Retinal pigment epithelial cell (primary cell): ENCODE measurements at regions not wholly inside any gene's neighbourhood (a gene's known extent, or its start where the extent isn't known, plus 50 kb on each side); places are given as distances from the start of the nearest gene placed in this dataset.

Experiments used
- DNase-seq: peaks from one replicate; pipeline ENCODE4 v3.0.0-alpha.2; 2010; ENCODE audit warnings: low read depth
- H3K4me3 ChIP-seq: 2 replicates; pipeline ENCODE4 v1.5.1; 2011; ENCODE audit warnings: mild to moderate bottlenecking, low read length, control low read depth, moderate library complexity
- CTCF ChIP-seq: conservative IDR thresholded peaks from 2 replicates; pipeline ENCODE4 v1.5.1; 2011; ENCODE audit warnings: low read depth, low read length, control low read depth, inconsistent platforms

GRCh38 chr5:9712911-9713310 lies 82.8 kb upstream of the TAS2R1 start:
- no peak for TF ChIP-seq CTCF
- no peak overlapping the region for H3K4me3 ChIP-seq
- DNase-seq = no peak

DNA sequence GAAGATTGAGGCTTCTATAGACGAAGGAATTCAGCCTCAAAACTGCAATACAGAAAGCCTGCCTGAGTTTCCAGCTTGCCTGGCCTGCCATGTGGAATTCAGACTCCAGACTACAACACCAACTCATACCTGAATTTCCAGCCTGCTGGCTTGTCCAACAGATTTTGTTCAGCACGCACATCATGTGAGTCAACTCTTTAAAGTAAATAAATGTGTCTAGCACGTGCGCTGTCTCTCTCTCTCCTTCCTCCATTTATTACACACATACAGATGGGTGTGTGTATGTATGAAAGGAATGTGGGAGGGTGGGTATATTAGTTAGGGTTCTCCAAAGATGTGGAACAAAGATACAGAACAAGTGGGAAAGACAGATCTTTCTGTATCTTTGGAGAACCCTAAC lies 82.4 kb upstream of the TAS2R1 start:
- no peak for DNase-seq

DNA sequence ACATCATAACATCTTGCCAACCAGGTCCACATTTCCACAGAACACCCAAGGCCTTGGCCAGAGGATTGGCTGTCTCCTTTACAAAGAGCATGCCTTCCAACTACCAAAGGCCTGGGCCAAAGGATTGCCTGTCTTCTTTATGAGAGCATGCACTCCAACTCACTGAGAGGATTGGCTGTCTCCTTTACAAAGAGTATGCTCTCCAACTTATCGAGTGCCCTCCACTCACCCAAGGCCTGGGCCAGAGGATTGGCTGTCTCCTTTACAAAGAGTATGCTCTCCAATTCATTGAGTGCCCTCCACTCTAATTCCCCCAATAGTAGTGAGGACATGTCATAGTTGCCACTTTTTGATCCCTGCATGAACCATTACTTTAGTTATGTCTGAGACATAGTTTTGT lies 79.9 kb upstream of the TAS2R1 start:
- H3K4me3 ChIP-seq = no peak overlapping the region
- TF ChIP-seq CTCF = no peak
- no peak for DNase-seq

More for the DNA sequence above, 82.4 kb upstream of the TAS2R1 start:
- no peak overlapping the region for H3K4me3 ChIP-seq
- no peak for TF ChIP-seq CTCF

DNA sequence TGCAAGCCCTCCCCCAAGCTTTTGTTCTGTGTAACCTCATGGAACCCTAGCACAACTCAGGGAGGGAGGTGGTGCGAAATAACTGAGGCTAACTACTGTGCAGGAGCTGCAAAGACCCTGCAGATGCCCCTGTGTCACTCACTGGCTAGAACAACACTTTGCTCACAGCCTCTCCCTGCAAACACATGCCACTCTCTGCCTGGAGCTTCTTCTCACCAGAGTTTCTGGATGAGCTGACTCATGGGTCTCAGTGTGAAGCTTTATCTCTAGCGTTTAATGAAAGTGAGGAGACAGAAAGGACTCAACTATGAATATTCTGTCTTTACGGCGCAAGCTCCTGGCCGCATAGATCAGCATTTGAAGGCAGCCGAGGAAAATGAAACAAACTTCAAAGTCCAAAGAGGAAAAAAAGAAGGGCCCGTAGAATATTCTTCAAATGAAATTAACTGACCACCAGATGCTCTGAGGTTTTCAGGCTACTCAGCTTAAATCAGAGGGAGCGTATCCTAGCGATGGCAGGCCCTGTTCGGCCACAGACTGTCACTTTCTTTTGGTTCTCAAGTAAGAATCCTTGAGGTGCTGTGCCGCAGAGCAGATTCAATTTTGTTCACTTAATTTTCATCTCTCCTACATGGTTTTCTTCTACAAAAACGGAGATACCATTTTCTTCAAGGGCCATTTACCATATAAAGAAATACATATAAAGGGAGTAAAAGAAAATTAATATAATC lies 77.7 kb upstream of the TAS2R1 start:
- no peak for TF ChIP-seq CTCF
- no peak overlapping the region for H3K4me3 ChIP-seq
- no peak for DNase-seq

DNA sequence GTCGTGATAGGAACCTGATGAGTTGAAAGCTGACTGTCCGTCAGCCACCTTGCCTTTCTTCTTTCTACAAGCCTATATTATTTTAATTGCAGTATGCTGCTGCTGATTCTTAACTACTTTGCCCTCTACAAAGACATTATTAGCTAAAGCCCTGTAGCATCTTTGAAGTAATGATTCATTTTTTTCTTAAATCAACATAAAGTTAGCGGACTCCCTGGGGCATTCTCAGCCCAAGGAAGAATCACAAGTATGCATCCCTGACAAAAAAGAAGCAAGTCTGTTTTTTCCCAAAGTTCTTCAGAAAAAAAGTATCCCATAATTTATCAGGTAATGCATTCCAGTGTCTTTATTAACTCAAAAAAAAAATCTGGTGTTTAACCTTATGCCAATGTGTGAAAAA lies 69.5 kb upstream of the TAS2R1 start:
- no peak for DNase-seq
- TF ChIP-seq CTCF = no peak
- no peak overlapping the region for H3K4me3 ChIP-seq

GRCh38 chr5:9698841-9699240 lies 68.7 kb upstream of the TAS2R1 start:
- DNase-seq = no peak
- no peak for TF ChIP-seq CTCF

DNA sequence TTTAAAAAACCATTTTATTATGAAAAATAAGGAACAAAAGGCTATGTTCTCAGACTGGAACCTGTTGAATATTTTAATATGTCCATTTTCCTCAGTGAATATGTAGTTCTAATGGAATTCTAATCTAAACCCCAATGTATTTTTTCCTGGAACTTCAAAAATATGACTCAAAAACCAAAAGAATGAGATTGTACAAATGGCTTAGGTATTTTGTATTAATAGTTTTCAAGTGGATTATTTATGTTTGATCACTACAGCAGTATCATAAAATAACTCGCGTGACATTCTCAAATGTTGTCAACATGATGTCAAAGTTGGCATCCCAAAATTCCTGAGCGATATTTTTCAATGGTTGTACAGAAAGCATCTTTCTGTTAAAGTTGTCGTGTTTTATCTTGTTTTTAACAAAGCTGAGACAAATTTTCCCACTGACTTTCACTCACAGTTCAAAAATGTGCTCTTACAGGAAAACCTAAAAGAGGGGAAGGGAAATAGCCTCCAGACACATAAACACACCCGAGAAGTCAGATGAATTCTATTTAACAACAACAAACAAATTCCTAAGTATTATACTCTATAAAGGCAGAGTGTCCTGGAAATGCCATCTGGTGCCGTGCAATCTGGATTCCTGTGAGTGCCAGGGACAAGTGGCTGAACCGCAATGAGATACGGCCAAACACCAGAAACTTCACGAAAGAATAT lies 68.1 kb upstream of the TAS2R1 start:
- H3K4me3 ChIP-seq = no peak overlapping the region
- no peak for DNase-seq
- TF ChIP-seq CTCF = no peak

More at GRCh38 chr5:9698841-9699240, 68.7 kb upstream of the TAS2R1 start:
- H3K4me3 ChIP-seq = no peak overlapping the region
